Heart left ventricle (tissue), 13 donors: ENCODE measurements at regions not wholly inside any gene's neighbourhood (a gene's known extent, or its start where the extent isn't known, plus 50 kb on each side); places are given as distances from the start of the nearest gene placed in this dataset.

Experiments used
- CTCF ChIP-seq, 12 donors: fragments of 200-600 bp; sonication (generic) in 4 of 12; IDR thresholded peaks; one replicate each; pipeline versions ENCODE4 v1.5.0 to v1.8.0; 2018 to 2022; ENCODE audit warnings: antibody characterized with exemption in 12 of 12, mild to moderate bottlenecking in 5 of 12
- POLR2A ChIP-seq, 2 donors: fragments of 450-650 bp; IDR thresholded peaks; one replicate each; pipeline ENCODE4 v1.6.1; 2017; ENCODE audit warnings: antibody characterized with exemption in 2 of 2, mild to moderate bottlenecking in 2 of 2, moderate library complexity in 2 of 2
- donor health status: ischemic (EF 13 %, LVEDD 7.1; RV severe dilation, severe dysfunction).
- donor health status: DM: no; HTN: yes; CAD: no.
- donor health status: DM: no; HTN: no; CAD: no.
- donor health status: ischemic (EF 25% LVEDD 6.9; RV normal size, moderate dysfunction).
- donor health status: ischemic (EF 25% LVEDD 5.7; RV mildly dilated, moderate dysfunction).
- donor health status: ischemic (EF 35%, LVEDD 5.7; RV mildly dilated, moderate dysfunction).
- donor health status: nonischemic (EF 11% LVEDD 7.7; RV severe dilation, severe dysfunction).
- donor health status: DM: yes; HTN: yes; CAD: no.
- donor health status: PGD.
- donor health status: ischemic (EF 29% LVEDD 5.4; RV normal size, mild dysfunction).
- donor health status: nonischemic (EF 23%, LVEDD 6.1; RV moderate dilation, normal function).

- TF ChIP-seq CTCF (IDR thresholded peaks at IDR 0.05): no peak
- TF ChIP-seq POLR2A (IDR thresholded peaks at IDR 0.05): no peak
These were observed 86.4 kb upstream of the TIAM2 start for GRCh38 chr6:154908723-154909122.
